Loucy (cell line): ENCODE measurements at regions not wholly inside any gene's neighbourhood (a gene's known extent, or its start where the extent isn't known, plus 50 kb on each side); places are given as distances from the start of the nearest gene placed in this dataset.

ENCODE experiments used
- CTCF ChIP-seq: fragments of 200-600 bp; sonication (generic); conservative IDR thresholded peaks from 2 replicates; pipeline ENCODE4 v1.5.1; 2014; ENCODE audit warnings: mild to moderate bottlenecking, antibody characterized with exemption, low read length
- EZH2phosphoT487 ChIP-seq: fragments of 200-600 bp; IDR thresholded peaks from 2 replicates; pipeline ENCODE4 v1.6.1; 2018; ENCODE audit warnings: antibody characterized with exemption, mild to moderate bottlenecking, moderate library complexity, borderline replicate concordance

- TF ChIP-seq CTCF (no peak), EZH2phosphoT487 (no peak)
Measured at GRCh38 chr14:81591266-81591665, 57.6 kb upstream of the SEL1L start.
